H1 (cell line): ENCODE measurements at regions not wholly inside any gene's neighbourhood (a gene's known extent, or its start where the extent isn't known, plus 50 kb on each side); places are given as distances from the start of the nearest gene placed in this dataset.

ENCODE experiments used
- ATF3 ChIP-seq: IDR thresholded peaks from 2 replicates; pipeline ENCODE4 v1.6.1; 2011; ENCODE audit warnings: low read depth, mild to moderate bottlenecking, low read length; ENCODE audit not compliant: insufficient read depth
- EZH2 ChIP-seq: fragments of 200-600 bp; sonication (generic); IDR thresholded peaks from 2 replicates; pipeline ENCODE4 v1.7.1; 2012; ENCODE audit warnings: low read depth, mild to moderate bottlenecking, moderate library complexity, low read length, inconsistent platforms; ENCODE audit not compliant: severe bottlenecking
- JUN ChIP-seq: IDR thresholded peaks from 2 replicates; pipeline ENCODE4 v1.6.1; 2011; ENCODE audit warnings: low read depth, mild to moderate bottlenecking, improper control_type of control experiment, low read length
- POLR2A ChIP-seq, 2 experiments: IDR thresholded peaks; 1 replicate in 1 of 2; 2 replicates in 1 of 2; pipeline ENCODE4 v1.6.1; 2011; ENCODE audit warnings: low read depth in 2 of 2, low read length in 2 of 2, mild to moderate bottlenecking in 2 of 2; ENCODE audit errors: control extremely low read depth in 1 of 2
- SP2 ChIP-seq: IDR thresholded peaks from 2 replicates; pipeline ENCODE4 v1.6.1; 2012; ENCODE audit warnings: mild to moderate bottlenecking, low read length, inconsistent platforms
- TAF7 ChIP-seq: optimal IDR thresholded peaks from 2 replicates; pipeline ENCODE3; 2011; ENCODE audit warnings: low read depth, mild to moderate bottlenecking, inconsistent platforms, low read length, moderate library complexity, borderline replicate concordance
- USF2 ChIP-seq: IDR thresholded peaks from 2 replicates; pipeline ENCODE4 v1.6.1; 2011; ENCODE audit warnings: low read length, improper control_type of control experiment

- TF ChIP-seq EZH2 (no peak), TAF7 (no peak), SP2 (no peak), JUN (no peak), ATF3 (no peak), USF2 (no peak), POLR2A (IDR thresholded peaks at IDR 0.05; ENCODE audit: control extremely low read depth in 1 of 2, low read depth in 2 of 2, low read length in 2 of 2) (no peak)
- TF ChIP-seq, all 59 proteins: peak for 0
Observed at GRCh38 chr3:106058475-106058874, 189.7 kb upstream of the CBLB start (continued).
